HCT116 (cell line): ENCODE measurements at regions not wholly inside any gene's neighbourhood (a gene's known extent, or its start where the extent isn't known, plus 50 kb on each side); places are given as distances from the start of the nearest gene placed in this dataset.

Experiments used
- ATAC-seq: fragments of 200-7000 bp; cut with Tn5 transposase; 2 replicates; pipeline ENCODE4 v1.9.1; 2020; ENCODE audit warnings: mild to moderate bottlenecking, moderate library complexity
- BruUV-seq: library from RNA; stranded (reverse); fragments of 400-500 nt; replicated peaks from 2 replicates; lab custom pipeline; 2021; lab: Mats Ljungman, UMichigan
- CTCF ChIA-PET: fragments of 300-600 bp; sonication (Branson Sonifier 250); formaldehyde crosslinking; loops from one replicate; lab custom pipeline; 2021; ENCODE audit warnings: antibody characterized with exemption; lab: Charles Lee
- POLR2A ChIA-PET: fragments of 300-600, 350-600 bp; sonication (Branson Sonifier 250); formaldehyde crosslinking; loops from one replicate; lab custom pipeline; 2021; ENCODE audit warnings: antibody characterized with exemption; lab: Charles Lee
- RAD21 ChIA-PET, 2 experiments: fragments of 300-600 bp; sonication (Branson Sonifier 250); formaldehyde crosslinking; loops; one replicate each; lab custom pipeline; 2023; ENCODE audit warnings: low total read pairs in 2 of 2; ENCODE audit not compliant: uncharacterized antibody in 2 of 2, unreplicated experiment in 2 of 2, low non-redundant PET in 1 of 2; lab: Charles Lee
- DNase-seq: peaks from one replicate; pipeline ENCODE4 v3.0.0-alpha.2; 2010; ENCODE audit warnings: low read depth, low spot score
- H2AFZ ChIP-seq: fragments of 200-600 bp; shearing (Covaris generic), sonication (generic); 2 replicates; pipeline ENCODE4 v1.6.1; 2017; ENCODE audit warnings: low read depth, mixed run types, mixed read lengths, antibody characterized with exemption, low read length; ENCODE audit not compliant: poor library complexity, severe bottlenecking
- H3K27ac ChIP-seq: 2 replicates; pipeline ENCODE4 v1.5.1; 2012; ENCODE audit warnings: low read depth, low read length
- H3K27me3 ChIP-seq: fragments of 200-600 bp; sonication (generic); 2 replicates; pipeline ENCODE4 v1.6.1; 2016; ENCODE audit warnings: mixed run types, low read length, mixed read lengths; ENCODE audit not compliant: insufficient read depth
- H3K36me3 ChIP-seq, 2 experiments: fragments of 200-500 bp in 1 of 2; fragments of 200-600 bp in 1 of 2; sonication (Bioruptor generic) in 1 of 2; sonication (generic) in 1 of 2; 2 replicates each; pipeline versions ENCODE4 v1.5.1 to v1.6.1; 2014 to 2016; ENCODE audit warnings: low read length in 2 of 2, inconsistent platforms in 1 of 2, mixed read lengths in 1 of 2, mixed run types in 1 of 2; ENCODE audit not compliant: insufficient read depth in 2 of 2, control insufficient read depth in 1 of 2
- H3K4me1 ChIP-seq, 2 experiments: fragments of 200-600 bp in 1 of 2; sonication (generic) in 1 of 2; 2 replicates each; pipeline versions ENCODE4 v1.5.1 to v1.6.1; 2012 to 2017; ENCODE audit warnings: low read length in 2 of 2, inconsistent platforms in 1 of 2, mild to moderate bottlenecking in 1 of 2, mixed read lengths in 1 of 2, mixed run types in 1 of 2, moderate library complexity in 1 of 2; ENCODE audit not compliant: insufficient read depth in 2 of 2, control insufficient read depth in 1 of 2
- H3K4me2 ChIP-seq: fragments of 200-600 bp; sonication (generic); 2 replicates; pipeline ENCODE4 v1.6.1; 2017; ENCODE audit warnings: mixed run types, low read length, mixed read lengths
- H3K4me3 ChIP-seq, 2 experiments: fragments of 200-600 bp in 1 of 2; sonication (generic) in 1 of 2; replicated peaks in 1 of 2; 2 replicates each; pipeline ENCODE4 v1.5.1; 2011 to 2016; ENCODE audit warnings: low read length in 2 of 2, control low read depth in 1 of 2, low read depth in 1 of 2, mild to moderate bottlenecking in 1 of 2, mixed read lengths in 1 of 2, mixed run types in 1 of 2
- H3K79me2 ChIP-seq: fragments of 200-600 bp; sonication (generic); 2 replicates; pipeline ENCODE4 v1.6.1; 2017; ENCODE audit warnings: mild to moderate bottlenecking, mixed run types, low read length, moderate library complexity, mixed read lengths; ENCODE audit not compliant: insufficient read depth
- H3K9ac ChIP-seq: fragments of 200-600 bp; sonication (generic); 2 replicates; pipeline ENCODE4 v1.6.1; 2016; ENCODE audit warnings: low read length, mixed read lengths
- H3K9me2 ChIP-seq: fragments of 200-600 bp; sonication (generic), shearing (Covaris generic); 2 replicates; pipeline ENCODE4 v1.6.1; 2017; ENCODE audit warnings: mixed run types, mild to moderate bottlenecking, moderate library complexity; ENCODE audit not compliant: insufficient read depth
- H3K9me3 ChIP-seq, 2 experiments: fragments of 200-500 bp in 1 of 2; fragments of 200-600 bp in 1 of 2; sonication (Bioruptor generic) in 1 of 2; sonication (generic) in 1 of 2; 2 replicates each; pipeline ENCODE4 v1.6.1; 2014 to 2017; ENCODE audit warnings: low read length in 2 of 2, mixed read lengths in 2 of 2, inconsistent platforms in 1 of 2, low read depth in 1 of 2, mild to moderate bottlenecking in 1 of 2, mixed run types in 1 of 2, moderate library complexity in 1 of 2; ENCODE audit not compliant: control insufficient read depth in 1 of 2, insufficient read depth in 1 of 2
- H4K20me1 ChIP-seq: fragments of 200-600 bp; sonication (generic), shearing (Covaris generic); 2 replicates; pipeline ENCODE4 v1.6.1; 2017; ENCODE audit warnings: mixed run types, mild to moderate bottlenecking, moderate library complexity; ENCODE audit not compliant: insufficient read depth
- CBX3 ChIP-seq: IDR thresholded peaks from 2 replicates; pipeline ENCODE4 v1.6.1; 2012; ENCODE audit warnings: low read depth
- CEBPB ChIP-seq: IDR thresholded peaks from 2 replicates; pipeline ENCODE4 v1.6.1; 2012; ENCODE audit warnings: low read depth
- ELF1 ChIP-seq: IDR thresholded peaks from 2 replicates; pipeline ENCODE4 v1.6.1; 2012; ENCODE audit warnings: low read depth, borderline replicate concordance
- EZH2 ChIP-seq: fragments of 200-600 bp; sonication (generic); IDR thresholded peaks from 2 replicates; pipeline ENCODE4 v1.6.1; 2017; ENCODE audit warnings: antibody characterized with exemption, mixed run types
- FOSL1 ChIP-seq: IDR thresholded peaks from 2 replicates; pipeline ENCODE4 v1.6.1; 2012; ENCODE audit warnings: low read depth
- JUND ChIP-seq: IDR thresholded peaks from 2 replicates; pipeline ENCODE4 v1.6.1; 2012
- POLR2AphosphoS5 ChIP-seq: IDR thresholded peaks from 2 replicates; pipeline ENCODE4 v1.6.1; 2011; ENCODE audit warnings: mild to moderate bottlenecking, low read depth, low read length, moderate library complexity
- RAD21 ChIP-seq: IDR thresholded peaks from 2 replicates; pipeline ENCODE4 v1.6.1; 2012; ENCODE audit warnings: low read depth, mild to moderate bottlenecking
- SIN3A ChIP-seq: IDR thresholded peaks from 2 replicates; pipeline ENCODE4 v1.6.1; 2012; ENCODE audit warnings: low read depth
- SRF ChIP-seq: IDR thresholded peaks from 2 replicates; pipeline ENCODE4 v1.6.1; 2012; ENCODE audit warnings: low read depth
- ZFX ChIP-seq: fragments of 450-650 bp; IDR thresholded peaks from 2 replicates; pipeline ENCODE4 v1.6.1; 2017
- ZNF274 ChIP-seq: fragments of 200-500 bp; sonication (Bioruptor generic); IDR thresholded peaks from 2 replicates; pipeline ENCODE4 v1.6.1; 2014; ENCODE audit warnings: mild to moderate bottlenecking, low read depth, low read length, inconsistent platforms
- intact Hi-C: fragments of 100-400 bp; cut with micrococcal nuclease; formaldehyde crosslinking; loops from 2 replicates; pipeline ENCODE4 v1.10.0; 2022
- TF ChIP-seq, protein P1 (sequence below): IDR thresholded peaks from 2 replicates; pipeline ENCODE4 v1.6.1; 2012; ENCODE audit warnings: low read depth

DNA sequence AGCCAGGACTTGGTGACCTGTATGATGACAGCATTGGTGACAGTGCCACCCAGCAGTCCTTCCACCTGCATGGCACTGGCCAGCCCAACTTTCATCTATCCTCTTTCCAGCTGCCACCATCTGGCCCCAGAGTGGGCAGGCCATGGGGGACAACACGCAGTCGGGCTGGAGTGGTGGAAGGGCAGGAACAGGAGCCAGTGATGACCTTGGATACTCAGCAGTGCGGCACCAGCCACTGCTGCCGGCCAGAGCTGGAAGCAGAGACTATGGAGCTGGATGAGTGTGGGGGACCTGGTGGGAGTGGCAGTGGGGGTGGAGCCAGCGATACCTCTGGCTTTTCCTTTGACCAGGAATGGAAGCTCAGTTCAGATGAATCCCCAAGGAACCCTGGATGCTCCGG, 56.9 kb downstream of the RUSC2 start:
- H4K20me1 ChIP-seq = 0 out of 2 replicates have a peak, but pooled peaks cover 3% of the 10 kb centered on the region
- DNase-seq (no peak), ATAC-seq (no peak)
- CTCF ChIA-PET = no interaction called here
- H3K9ac ChIP-seq = no peak overlapping the region
- POLR2A ChIA-PET = no interaction called here
- BruUV-seq = no TSS peak
- H3K36me3 ChIP-seq = no peaks in the 10 kb centered on the region
- H3K9me3 ChIP-seq = no peaks in the 10 kb centered on the region
- H3K27ac ChIP-seq = no peak overlapping the region
- H3K4me3 ChIP-seq = no peak overlapping the region
- peaks cover 0 to 6% of the 10 kb centered on the region in 2 experiments; a peak in 2 of 4 replicates for H3K4me1 ChIP-seq
- no peak overlapping the region for H2AFZ ChIP-seq
- RAD21 ChIA-PET = no interaction called here
- intact Hi-C loops = no loop called here
- H3K4me2 ChIP-seq = no peak overlapping the region
- H3K9me2 ChIP-seq = no peaks in the 10 kb centered on the region
- peaks cover 6% of the 10 kb centered on the region for H3K79me2 ChIP-seq
- H3K27me3 ChIP-seq = no peaks in the 10 kb centered on the region
- TF ChIP-seq RAD21 (no peak), FOSL1 (no peak), SRF (no peak), ELF1 (no peak), ZFX (no peak)

DNA sequence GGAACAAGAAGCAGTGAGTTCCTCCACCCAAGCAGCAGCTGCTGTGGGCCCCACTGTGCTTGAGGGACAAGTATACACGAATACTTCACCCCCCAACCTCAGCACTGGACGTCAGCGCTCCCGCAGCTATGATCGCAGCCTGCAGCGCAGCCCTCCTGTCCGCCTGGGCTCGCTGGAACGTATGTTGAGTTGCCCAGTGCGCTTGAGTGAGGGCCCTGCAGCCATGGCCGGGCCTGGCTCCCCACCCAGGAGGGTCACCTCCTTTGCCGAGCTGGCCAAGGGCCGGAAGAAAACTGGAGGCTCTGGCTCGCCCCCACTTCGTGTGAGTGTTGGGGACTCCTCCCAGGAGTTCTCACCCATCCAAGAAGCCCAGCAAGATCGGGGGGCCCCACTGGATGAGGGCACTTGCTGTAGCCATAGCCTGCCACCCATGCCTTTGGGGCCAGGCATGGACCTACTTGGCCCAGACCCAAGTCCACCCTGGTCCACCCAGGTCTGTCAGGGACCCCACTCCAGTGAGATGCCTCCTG, 57.1 kb upstream of the TESK1 start:
- RAD21 ChIA-PET = no interaction called here
- no peak overlapping the region for H3K4me3 ChIP-seq
- H3K79me2 ChIP-seq = no peaks in the 10 kb centered on the region; the same call in 1 of the 2 replicates
- peaks cover 0 to 6% of the 10 kb centered on the region in 2 experiments; a peak in 2 of 4 replicates for H3K4me1 ChIP-seq
- no peaks in the 10 kb centered on the region for H3K9me2 ChIP-seq
- DNase-seq (no peak), ATAC-seq (no peak)
- H3K36me3 ChIP-seq = no peaks in the 10 kb centered on the region
- no peak overlapping the region for H3K4me2 ChIP-seq
- no peak for TF ChIP-seq EZH2
- TF ChIP-seq FOSL1 = no peak
- TF ChIP-seq CBX3 = no peak
- TF ChIP-seq, protein P1, sequence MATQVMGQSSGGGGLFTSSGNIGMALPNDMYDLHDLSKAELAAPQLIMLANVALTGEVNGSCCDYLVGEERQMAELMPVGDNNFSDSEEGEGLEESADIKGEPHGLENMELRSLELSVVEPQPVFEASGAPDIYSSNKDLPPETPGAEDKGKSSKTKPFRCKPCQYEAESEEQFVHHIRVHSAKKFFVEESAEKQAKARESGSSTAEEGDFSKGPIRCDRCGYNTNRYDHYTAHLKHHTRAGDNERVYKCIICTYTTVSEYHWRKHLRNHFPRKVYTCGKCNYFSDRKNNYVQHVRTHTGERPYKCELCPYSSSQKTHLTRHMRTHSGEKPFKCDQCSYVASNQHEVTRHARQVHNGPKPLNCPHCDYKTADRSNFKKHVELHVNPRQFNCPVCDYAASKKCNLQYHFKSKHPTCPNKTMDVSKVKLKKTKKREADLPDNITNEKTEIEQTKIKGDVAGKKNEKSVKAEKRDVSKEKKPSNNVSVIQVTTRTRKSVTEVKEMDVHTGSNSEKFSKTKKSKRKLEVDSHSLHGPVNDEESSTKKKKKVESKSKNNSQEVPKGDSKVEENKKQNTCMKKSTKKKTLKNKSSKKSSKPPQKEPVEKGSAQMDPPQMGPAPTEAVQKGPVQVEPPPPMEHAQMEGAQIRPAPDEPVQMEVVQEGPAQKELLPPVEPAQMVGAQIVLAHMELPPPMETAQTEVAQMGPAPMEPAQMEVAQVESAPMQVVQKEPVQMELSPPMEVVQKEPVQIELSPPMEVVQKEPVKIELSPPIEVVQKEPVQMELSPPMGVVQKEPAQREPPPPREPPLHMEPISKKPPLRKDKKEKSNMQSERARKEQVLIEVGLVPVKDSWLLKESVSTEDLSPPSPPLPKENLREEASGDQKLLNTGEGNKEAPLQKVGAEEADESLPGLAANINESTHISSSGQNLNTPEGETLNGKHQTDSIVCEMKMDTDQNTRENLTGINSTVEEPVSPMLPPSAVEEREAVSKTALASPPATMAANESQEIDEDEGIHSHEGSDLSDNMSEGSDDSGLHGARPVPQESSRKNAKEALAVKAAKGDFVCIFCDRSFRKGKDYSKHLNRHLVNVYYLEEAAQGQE = no peak
- no peak for TF ChIP-seq SRF
- TF ChIP-seq POLR2AphosphoS5 = no peak
- TF ChIP-seq JUND = no peak
- no peak for TF ChIP-seq SIN3A
- TF ChIP-seq CEBPB = no peak
- no peak for TF ChIP-seq ELF1
- TF ChIP-seq ZNF274 = no peak
- TF ChIP-seq, all 23 proteins: peak for 0
- intact Hi-C loops = no loop called here
- Histone ChIP-seq H2AFZ (no peak overlapping the region), H3K27me3 (no peaks in the 10 kb centered on the region), H3K9me3 (no peaks in the 10 kb centered on the region), H3K27ac (no peak overlapping the region), H4K20me1 (0 out of 2 replicates have a peak, but pooled peaks cover 3% of the 10 kb centered on the region), H3K9ac (no peak overlapping the region)
- no TSS peak for BruUV-seq
- ChIA-PET CTCF (no interaction called here), POLR2A (no interaction called here)
